Activated naive CD8-positive, alpha-beta T cell treated with anti-CD3 and anti-CD28 coated beads, Interleukin-2, amount 10 ng/mL, durations not matched to agents 7 days and 5 days (primary cell): ENCODE measurements at regions not wholly inside any gene's neighbourhood (a gene's known extent, or its start where the extent isn't known, plus 50 kb on each side); places are given as distances from the start of the nearest gene placed in this dataset.

ENCODE experiments used
- ATAC-seq: fragments of 150-1000 bp; cut with Tn5 transposase; one replicate; pipeline ENCODE4 v1.10.0; 2021; ENCODE audit warnings: low read depth, moderate library complexity
- POLR2A ChIA-PET: fragments of 350-600 bp; sonication (Branson Sonifier 250); formaldehyde crosslinking; loops from one replicate; lab custom pipeline; 2021; ENCODE audit warnings: antibody characterized with exemption; lab: Charles Lee
- DNase-seq: peaks from one replicate; pipeline ENCODE4 v3.0.0; 2021
- H3K27ac Mint-ChIP-seq: one replicate; pipeline ENCODE4 v1.8.0; 2022; ENCODE audit warnings: mild to moderate bottlenecking, mixed read lengths
- H3K27me3 Mint-ChIP-seq: one replicate; pipeline ENCODE4 v1.8.0; 2022; ENCODE audit warnings: mild to moderate bottlenecking, moderate library complexity, mixed read lengths
- H3K36me3 Mint-ChIP-seq: one replicate; pipeline ENCODE4 v1.8.0; 2021; ENCODE audit warnings: mild to moderate bottlenecking, mixed read lengths
- H3K4me1 Mint-ChIP-seq: one replicate; pipeline ENCODE4 v1.8.0; 2021; ENCODE audit warnings: mixed read lengths
- H3K4me3 Mint-ChIP-seq: one replicate; pipeline ENCODE4 v1.8.0; 2022; ENCODE audit warnings: mild to moderate bottlenecking, moderate library complexity, mixed read lengths
- H3K9me3 Mint-ChIP-seq: one replicate; pipeline ENCODE4 v1.8.0; 2021; ENCODE audit warnings: mixed read lengths

DNA sequence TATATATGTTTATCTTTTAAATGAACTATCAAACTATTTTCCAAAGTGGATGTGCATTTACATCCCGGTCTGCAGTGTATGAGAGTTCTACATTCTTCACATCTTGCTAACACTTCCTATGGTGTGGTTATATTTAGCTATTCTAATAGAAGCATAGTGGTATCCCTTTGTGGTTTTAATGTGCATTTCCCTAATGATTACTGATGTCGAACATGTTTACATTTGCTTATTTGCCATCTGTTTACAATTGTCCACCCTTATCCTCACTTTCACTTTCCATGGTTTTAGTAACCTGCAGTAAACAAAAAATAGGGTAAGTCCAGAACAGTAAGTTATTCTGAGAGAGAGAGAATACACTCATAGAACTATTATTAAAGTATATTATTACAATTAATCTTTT lies 360.5 kb upstream of the NAALADL2 start:
- Mint-ChIP-seq H3K9me3 (no peaks in the 10 kb centered on the region), H3K27ac (no peak overlapping the region), H3K4me3 (no peak overlapping the region), H3K27me3 (no peaks in the 10 kb centered on the region), H3K4me1 (no peaks in the 10 kb centered on the region), H3K36me3 (no peaks in the 10 kb centered on the region)
- POLR2A ChIA-PET = no interaction called here
- no peak for ATAC-seq
- no peak for DNase-seq

DNA sequence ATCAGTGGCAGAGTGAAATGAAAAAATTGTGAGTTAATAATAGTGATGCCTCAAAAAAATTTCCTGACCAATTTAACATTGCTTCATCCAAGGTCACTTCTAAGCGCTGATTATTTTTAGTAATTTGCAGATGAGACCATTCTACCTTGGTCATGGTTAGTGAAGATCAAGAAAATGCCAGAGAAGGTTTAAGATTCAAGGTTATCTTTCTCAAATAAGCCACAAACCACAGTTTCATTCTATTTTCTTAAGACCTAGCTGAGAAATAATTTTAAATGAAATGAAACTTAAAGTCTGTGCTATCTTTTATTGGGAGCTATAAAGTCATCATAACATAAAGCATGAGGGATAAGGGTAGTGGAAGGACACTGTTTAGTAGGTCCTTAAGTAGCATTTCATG lies 353.9 kb upstream of the NAALADL2 start:
- H3K9me3 Mint-ChIP-seq = no peaks in the 10 kb centered on the region
- H3K27ac Mint-ChIP-seq = no peak overlapping the region
- POLR2A ChIA-PET = no interaction called here
- no peak overlapping the region for H3K4me3 Mint-ChIP-seq
- no peaks in the 10 kb centered on the region for H3K4me1 Mint-ChIP-seq
- H3K36me3 Mint-ChIP-seq = no peaks in the 10 kb centered on the region
- DNase-seq (no peak), ATAC-seq (no peak)
- no peaks in the 10 kb centered on the region for H3K27me3 Mint-ChIP-seq

DNA sequence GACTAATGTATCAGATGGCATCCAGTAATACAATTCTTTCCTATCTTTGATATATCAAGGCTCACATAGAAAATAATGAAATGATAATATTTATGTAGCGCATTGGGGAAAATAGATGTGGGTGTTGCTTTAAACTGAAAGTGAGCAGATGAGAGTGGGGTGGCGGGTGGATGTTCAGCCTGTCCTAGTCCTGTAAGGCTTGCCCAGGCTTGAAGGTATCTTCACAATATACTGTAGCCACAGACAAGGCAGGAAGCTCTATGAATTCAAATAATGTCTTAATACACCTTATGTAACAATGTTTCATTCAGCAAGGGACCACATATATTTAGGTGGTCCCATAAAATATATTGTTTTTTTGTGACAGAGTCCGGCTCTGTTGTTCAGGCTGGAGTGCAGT lies 334.9 kb upstream of the NAALADL2 start:
- Mint-ChIP-seq H3K27me3 (no peaks in the 10 kb centered on the region), H3K36me3 (no peaks in the 10 kb centered on the region), H3K4me3 (no peak overlapping the region), H3K9me3 (peaks cover 1% of the 10 kb centered on the region), H3K4me1 (no peaks in the 10 kb centered on the region), H3K27ac (no peak overlapping the region)
- ATAC-seq (no peak), DNase-seq (no peak)
- POLR2A ChIA-PET = no interaction called here

DNA sequence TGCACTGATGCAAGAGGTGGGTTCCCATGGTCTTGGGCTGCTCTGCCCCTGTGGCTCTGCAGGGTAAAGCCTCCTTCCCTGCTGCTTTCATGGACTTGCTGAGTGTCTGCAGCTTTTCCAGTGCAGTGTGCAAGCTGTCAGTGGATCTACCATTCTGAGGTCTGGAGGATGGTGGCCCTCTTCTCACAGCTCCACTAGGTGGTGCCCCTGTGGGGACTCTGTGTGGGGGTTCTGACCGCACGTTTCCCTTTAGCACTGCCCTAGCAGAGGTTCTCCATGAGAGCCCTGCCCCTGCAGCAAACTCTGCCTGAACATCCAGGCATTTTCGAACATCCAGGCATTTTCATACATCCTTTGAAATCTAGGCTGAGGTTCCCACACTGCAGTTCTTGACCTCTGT lies 329.8 kb upstream of the NAALADL2 start:
- H3K4me1 Mint-ChIP-seq = no peaks in the 10 kb centered on the region
- H3K27me3 Mint-ChIP-seq = no peaks in the 10 kb centered on the region
- POLR2A ChIA-PET = no interaction called here
- H3K9me3 Mint-ChIP-seq = no peaks in the 10 kb centered on the region
- no peak overlapping the region for H3K27ac Mint-ChIP-seq
- ATAC-seq (no peak), DNase-seq (no peak)
- no peak overlapping the region for H3K4me3 Mint-ChIP-seq
- H3K36me3 Mint-ChIP-seq = no peaks in the 10 kb centered on the region

DNA sequence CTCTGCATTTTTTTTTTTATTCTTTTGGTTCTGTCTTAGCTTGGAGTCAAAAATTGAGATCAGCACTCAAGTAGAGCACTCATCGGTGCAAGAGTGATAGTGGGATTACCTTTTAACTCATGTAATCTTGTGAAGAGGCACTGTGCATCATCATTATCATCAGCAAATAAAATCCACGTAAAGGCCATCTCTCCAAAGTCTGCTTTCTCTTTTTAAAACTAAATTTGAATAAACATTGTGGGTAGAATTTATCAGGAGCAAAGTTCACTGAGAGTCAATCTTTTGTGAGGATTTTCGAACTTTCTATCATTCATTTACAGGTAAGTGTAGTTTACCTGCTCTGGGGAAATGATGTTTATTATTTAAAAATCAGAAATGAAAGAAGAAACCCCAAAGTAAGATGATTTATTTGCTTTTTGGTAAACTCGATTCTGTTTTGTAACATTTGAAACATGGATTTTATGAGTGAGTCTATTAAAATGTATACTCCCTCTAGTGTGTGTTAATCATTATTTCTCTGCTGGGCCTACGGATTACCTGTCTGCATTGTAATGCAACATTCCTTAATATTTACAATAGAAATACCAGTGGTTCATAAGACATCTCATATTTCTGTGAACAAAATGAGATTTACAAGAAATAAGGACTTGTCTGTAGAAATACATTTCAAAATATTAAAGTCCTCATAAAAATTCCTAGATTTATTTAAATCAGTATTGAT lies 327.7 kb upstream of the NAALADL2 start:
- Mint-ChIP-seq H3K4me1 (no peaks in the 10 kb centered on the region), H3K36me3 (no peaks in the 10 kb centered on the region), H3K27ac (no peak overlapping the region), H3K4me3 (no peak overlapping the region), H3K9me3 (no peaks in the 10 kb centered on the region), H3K27me3 (no peaks in the 10 kb centered on the region)
- no peak for ATAC-seq
- no peak for DNase-seq
- POLR2A ChIA-PET = no interaction called here

- DNase-seq (no peak), ATAC-seq (no peak)
- Mint-ChIP-seq H3K27ac (no peak overlapping the region), H3K4me1 (no peaks in the 10 kb centered on the region), H3K9me3 (no peaks in the 10 kb centered on the region), H3K36me3 (no peaks in the 10 kb centered on the region), H3K27me3 (no peaks in the 10 kb centered on the region), H3K4me3 (no peak overlapping the region)
- POLR2A ChIA-PET = no interaction called here
Observed at GRCh38 chr3:174532216-174532615, 326.9 kb upstream of the NAALADL2 start.

GRCh38 chr3:174532776-174533175 lies 326.4 kb upstream of the NAALADL2 start:
- DNase-seq (no peak), ATAC-seq (no peak)
- Mint-ChIP-seq H3K9me3 (no peaks in the 10 kb centered on the region), H3K27me3 (no peaks in the 10 kb centered on the region), H3K36me3 (no peaks in the 10 kb centered on the region), H3K4me1 (no peaks in the 10 kb centered on the region), H3K27ac (no peak overlapping the region), H3K4me3 (no peak overlapping the region)
- POLR2A ChIA-PET = no interaction called here

GRCh38 chr3:174533286-174533685 lies 325.8 kb upstream of the NAALADL2 start:
- no peak for DNase-seq
- Mint-ChIP-seq H3K9me3 (no peaks in the 10 kb centered on the region), H3K27ac (no peak overlapping the region), H3K4me1 (no peaks in the 10 kb centered on the region), H3K36me3 (no peaks in the 10 kb centered on the region), H3K4me3 (no peak overlapping the region), H3K27me3 (no peaks in the 10 kb centered on the region)
- no peak for ATAC-seq
- POLR2A ChIA-PET = no interaction called here

GRCh38 chr3:174536319-174536718 lies 322.8 kb upstream of the NAALADL2 start:
- no peaks in the 10 kb centered on the region for H3K27me3 Mint-ChIP-seq
- no peak overlapping the region for H3K4me3 Mint-ChIP-seq
- no peaks in the 10 kb centered on the region for H3K9me3 Mint-ChIP-seq
- H3K27ac Mint-ChIP-seq = no peak overlapping the region
- ATAC-seq = no peak
- no peak for DNase-seq
- no peaks in the 10 kb centered on the region for H3K36me3 Mint-ChIP-seq
- no peaks in the 10 kb centered on the region for H3K4me1 Mint-ChIP-seq
- POLR2A ChIA-PET = no interaction called here

- H3K4me3 Mint-ChIP-seq = no peak overlapping the region
- H3K27ac Mint-ChIP-seq = no peak overlapping the region
- POLR2A ChIA-PET = no interaction called here
- H3K36me3 Mint-ChIP-seq = no peaks in the 10 kb centered on the region
- H3K9me3 Mint-ChIP-seq = no peaks in the 10 kb centered on the region
- no peaks in the 10 kb centered on the region for H3K4me1 Mint-ChIP-seq
- no peak for DNase-seq
- no peaks in the 10 kb centered on the region for H3K27me3 Mint-ChIP-seq
- no peak for ATAC-seq
Observed at GRCh38 chr3:174538151-174538550, 321.0 kb upstream of the NAALADL2 start.

- DNase-seq (no peak), ATAC-seq (no peak)
- POLR2A ChIA-PET = no interaction called here
- Mint-ChIP-seq H3K4me3 (no peak overlapping the region), H3K27me3 (no peaks in the 10 kb centered on the region), H3K27ac (no peak overlapping the region), H3K9me3 (no peaks in the 10 kb centered on the region), H3K4me1 (no peaks in the 10 kb centered on the region), H3K36me3 (no peaks in the 10 kb centered on the region)
Observed at GRCh38 chr3:174540116-174540908, 318.8 kb upstream of the NAALADL2 start.

DNA sequence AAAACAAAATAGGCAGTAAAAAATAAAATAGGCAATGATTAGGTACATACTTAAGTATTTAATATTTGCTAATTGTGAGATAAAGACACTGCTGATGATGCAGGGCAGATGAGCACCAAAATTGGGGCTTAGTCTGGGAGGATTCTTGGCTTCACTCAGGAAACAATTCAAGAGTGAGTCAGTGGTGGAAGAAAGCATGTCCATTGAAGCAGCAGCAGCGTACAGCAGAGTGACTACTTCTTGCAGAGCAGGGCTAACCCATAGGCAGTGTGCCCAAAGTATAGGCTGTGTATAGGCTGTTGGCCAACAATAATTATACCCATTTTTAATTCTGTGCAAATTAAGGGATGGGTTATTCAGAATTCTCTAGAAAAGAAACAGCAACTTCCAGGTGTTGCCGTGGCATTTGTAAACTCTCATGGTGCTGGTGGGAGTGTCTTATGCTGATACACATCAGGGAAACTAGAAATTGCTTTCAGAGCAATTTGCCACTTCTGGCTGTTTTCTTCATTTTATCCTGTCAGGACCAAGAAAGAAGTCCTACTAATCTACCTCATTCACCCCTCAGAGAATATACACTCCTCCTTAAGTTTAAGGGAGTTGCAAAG lies 317.3 kb upstream of the NAALADL2 start:
- Mint-ChIP-seq H3K27me3 (no peaks in the 10 kb centered on the region), H3K4me1 (no peaks in the 10 kb centered on the region), H3K36me3 (no peaks in the 10 kb centered on the region), H3K27ac (no peak overlapping the region), H3K9me3 (no peaks in the 10 kb centered on the region), H3K4me3 (no peak overlapping the region)
- POLR2A ChIA-PET = no interaction called here
- DNase-seq (no peak), ATAC-seq (no peak)

DNA sequence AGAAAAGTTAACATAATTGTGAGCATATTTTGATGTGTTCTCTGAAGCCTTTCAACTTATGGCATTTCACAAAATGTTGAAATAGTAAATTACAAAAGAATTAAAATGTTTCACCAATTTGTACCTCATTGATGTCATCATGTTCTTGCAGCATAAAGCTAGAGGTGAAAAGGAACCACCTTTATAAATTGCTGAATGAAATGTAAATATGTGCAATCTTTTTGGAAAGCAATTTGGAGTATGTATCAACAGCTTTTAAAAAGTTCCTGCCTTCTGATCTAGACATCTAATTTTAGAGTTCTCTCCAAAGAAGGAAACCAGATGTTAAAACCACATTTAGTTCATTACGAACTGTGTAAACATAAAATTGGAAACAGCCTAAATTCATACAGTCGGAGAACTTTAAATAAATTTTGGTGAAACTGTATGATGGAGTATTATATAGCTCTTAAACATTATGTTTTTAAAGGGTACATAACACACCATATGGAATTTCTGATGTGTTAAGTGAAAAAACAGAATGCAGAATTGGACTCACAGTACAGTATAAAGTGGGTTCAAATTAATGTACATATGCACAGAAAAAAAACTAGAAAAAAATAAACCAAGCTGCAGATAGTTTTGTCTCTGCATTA lies 311.2 kb upstream of the NAALADL2 start:
- H3K36me3 Mint-ChIP-seq = no peaks in the 10 kb centered on the region
- H3K27ac Mint-ChIP-seq = no peak overlapping the region
- no peaks in the 10 kb centered on the region for H3K4me1 Mint-ChIP-seq
- H3K4me3 Mint-ChIP-seq = no peak overlapping the region
- H3K9me3 Mint-ChIP-seq = no peaks in the 10 kb centered on the region
- no peaks in the 10 kb centered on the region for H3K27me3 Mint-ChIP-seq
- ATAC-seq (no peak), DNase-seq (no peak)
- POLR2A ChIA-PET = no interaction called here
